T follicular helper cell (primary cell): ENCODE measurements at regions not wholly inside any gene's neighbourhood (a gene's known extent, or its start where the extent isn't known, plus 50 kb on each side); places are given as distances from the start of the nearest gene placed in this dataset.
"Not testable (repeated sequence)": the region's sequence is repeated elsewhere in the genome, so short reads cannot be mapped to it uniquely, and the experiment has no call there.

Source experiments
- DNase-seq: peaks from one replicate; pipeline ENCODE4 v3.0.0-alpha.2; 2020; ENCODE audit warnings: low read depth

- no peak for DNase-seq
Observed at GRCh38 chr13:70284371-70284770, 176.1 kb upstream of the KLHL1 start.

DNA sequence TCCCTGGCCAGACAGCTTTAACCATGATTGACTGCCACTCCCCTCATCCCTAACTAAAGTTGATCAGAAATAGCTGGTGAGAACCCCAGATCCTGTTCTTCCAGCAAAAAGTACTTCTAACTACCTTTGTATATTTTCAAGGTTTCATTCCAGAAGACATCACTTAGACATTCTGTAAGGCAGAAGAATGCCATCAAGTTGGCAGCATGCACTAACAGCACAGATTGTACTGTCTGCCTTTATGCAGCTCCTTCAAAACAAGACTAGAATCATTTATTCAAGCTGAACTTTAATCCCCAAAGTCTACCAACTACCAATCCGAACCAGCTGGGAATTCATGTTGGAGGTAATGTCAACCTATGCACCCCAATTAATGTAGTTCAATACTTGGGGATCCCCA is 167.6 kb upstream of the KLHL1 start:
- DNase-seq: no peak

DNA sequence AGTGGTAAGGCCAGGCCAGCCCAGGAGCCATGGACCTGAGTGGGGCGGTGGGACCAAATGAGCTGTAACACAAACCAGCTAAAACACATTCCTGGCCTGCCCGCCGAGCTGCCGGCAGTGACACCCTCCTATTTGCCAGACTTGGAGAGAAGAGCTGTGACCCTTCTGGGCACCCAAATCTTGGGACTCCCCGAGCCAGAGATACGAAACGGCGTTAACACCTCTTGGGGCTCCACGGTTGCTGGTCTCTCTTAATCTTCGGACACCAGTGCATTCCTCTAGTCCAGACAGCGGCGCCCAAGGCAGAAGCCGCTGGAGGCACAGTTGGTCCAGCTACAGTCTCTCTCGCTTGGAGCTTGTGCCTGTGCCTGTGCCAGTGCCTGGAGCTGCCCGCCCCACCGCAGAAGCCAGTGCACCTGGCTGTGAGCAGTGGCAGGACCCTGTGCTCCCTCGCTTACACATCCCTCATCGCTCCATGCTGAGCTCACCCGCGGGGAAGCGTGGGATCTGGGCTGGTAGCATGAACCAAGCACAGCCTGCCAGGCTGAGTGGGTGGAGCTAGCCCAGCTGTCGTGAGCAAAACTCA is 147.2 kb upstream of the KLHL1 start:
- no peak for DNase-seq

DNA sequence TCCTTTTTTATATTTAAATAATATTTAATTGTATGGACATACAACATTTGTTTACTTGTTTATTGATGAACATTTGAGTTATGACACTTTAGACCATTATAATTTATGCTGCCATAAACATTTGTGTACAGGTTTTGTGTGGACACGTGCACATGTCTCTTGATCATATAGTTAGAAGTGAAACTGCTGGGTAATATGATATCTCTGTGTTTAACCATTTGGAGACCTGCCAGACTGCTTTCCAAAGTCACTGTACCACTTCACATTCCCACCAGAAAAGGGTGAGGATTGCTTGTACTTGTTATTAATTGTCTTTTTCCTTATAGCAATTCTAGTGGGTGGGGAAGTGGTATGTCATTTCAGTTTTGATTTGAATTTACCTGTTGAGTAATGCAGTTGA is 145.6 kb upstream of the KLHL1 start:
- no peak for DNase-seq

GRCh38 chr13:70253411-70253810 is 145.2 kb upstream of the KLHL1 start:
- no peak for DNase-seq

DNA sequence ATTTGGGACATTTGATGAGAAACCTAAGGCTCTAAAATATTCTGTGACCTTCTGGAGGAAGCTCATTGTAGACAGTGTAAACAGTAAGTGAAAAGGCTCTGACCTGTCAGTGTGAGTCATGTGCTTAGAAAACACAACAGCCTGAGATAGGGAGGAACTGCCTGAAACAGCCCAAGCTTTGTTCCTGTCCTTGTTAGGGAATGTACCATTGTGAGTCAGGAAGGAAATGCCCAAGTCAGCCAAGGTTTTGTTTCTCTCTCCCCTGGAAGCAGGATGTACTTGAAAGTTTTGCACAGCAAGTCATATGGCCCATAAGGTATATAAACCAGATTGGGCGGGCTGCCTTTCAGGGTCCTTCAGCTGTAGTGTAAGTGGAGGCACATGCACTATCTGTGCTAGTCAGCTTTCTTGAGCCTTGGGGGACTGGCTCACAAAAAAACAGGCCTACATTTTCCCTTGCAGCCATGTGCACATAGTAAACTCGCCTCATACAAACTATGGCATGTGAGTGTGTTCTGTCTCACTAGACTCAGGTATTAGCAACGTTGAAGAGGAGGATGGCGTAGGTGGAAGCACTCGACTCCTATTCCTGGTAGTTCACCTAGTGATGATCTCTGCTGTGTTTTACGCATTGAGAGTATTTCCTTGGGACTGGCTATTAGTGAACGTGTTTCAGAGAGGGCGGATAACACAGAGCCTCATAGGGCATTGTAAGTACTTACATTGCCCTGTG is 141.2 kb upstream of the KLHL1 start:
- no peak for DNase-seq

DNA sequence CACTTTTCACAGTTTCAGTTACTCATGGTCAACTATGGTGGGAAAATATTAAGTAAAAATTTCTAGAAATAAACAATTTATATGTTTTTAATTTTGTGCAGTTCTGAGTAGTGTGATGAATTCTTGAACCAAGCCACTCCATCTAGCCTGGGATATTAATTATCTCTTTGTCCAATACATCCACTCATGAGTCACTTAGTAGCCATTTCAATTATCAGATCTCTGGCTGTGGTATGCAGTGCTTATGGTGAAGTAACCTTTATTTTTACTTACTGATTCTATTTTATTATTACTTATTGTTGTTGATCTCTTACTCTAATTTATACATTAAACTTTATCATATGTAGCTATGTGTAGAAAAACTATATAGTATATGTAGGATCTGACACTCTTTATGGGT is 128.9 kb upstream of the KLHL1 start:
- no peak for DNase-seq

DNA sequence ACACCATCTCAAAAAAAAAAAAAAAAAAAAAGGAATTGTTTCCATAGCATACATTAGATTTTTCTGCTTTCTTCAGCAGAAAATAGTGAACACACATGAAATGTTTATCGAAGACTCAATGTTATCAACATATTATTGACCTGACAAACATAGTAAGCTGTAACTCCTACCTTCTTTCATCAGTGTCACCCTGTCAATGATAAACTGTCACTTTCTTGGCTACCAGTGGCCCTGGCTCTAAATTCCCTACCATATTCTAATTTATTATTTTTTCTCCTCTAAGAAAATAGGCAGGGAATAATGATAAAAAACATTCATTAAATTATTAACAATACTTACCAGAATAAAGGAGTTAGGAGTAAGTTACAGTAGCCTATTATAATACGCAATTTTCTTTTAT is 127.3 kb upstream of the KLHL1 start:
- no peak for DNase-seq

GRCh38 chr13:70223911-70224310 is 115.7 kb upstream of the KLHL1 start:
- DNase-seq: no peak

GRCh38 chr13:70222926-70223325 is 114.7 kb upstream of the KLHL1 start:
- no peak for DNase-seq

DNA sequence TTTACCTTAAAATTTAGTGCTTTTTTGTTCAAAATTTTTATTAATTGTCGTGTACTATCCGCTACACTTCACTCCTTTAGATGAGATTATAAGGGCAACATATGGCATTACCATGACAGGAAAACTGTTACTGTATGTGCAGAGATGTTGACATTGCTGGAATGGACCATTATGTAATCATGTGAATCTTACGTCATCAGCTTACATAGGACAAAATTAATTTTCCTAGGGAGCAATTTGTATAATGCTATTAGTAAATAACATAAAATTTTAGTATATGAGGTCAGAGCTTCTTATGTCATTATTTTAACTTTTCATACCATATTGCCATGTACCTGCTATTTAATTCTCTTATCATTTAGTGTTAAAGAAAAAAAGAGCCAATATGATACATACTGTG is 110.4 kb upstream of the KLHL1 start:
- no peak for DNase-seq

GRCh38 chr13:70208968-70209367 is 100.7 kb upstream of the KLHL1 start:
- not testable (repeated sequence) for DNase-seq

DNA sequence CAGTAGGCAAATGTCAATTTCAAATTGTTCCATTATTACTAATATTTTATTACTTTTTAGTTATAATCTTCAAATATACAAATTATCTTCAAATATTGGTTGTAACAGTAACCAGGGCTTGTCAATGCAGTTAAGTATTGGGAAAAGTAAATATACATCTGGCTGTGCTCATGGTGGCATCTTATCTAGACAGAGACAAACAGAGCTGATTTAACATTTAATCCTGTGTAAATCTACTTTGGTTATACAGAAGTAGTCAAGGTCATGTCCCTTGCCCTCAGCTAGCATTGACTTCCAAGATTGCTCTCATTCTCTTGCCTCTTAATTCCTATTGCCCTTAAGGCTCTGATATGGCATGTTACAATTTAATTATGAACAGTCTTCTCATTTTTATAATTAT is 98.4 kb upstream of the KLHL1 start:
- no peak for DNase-seq

GRCh38 chr13:70203661-70204229 is 95.5 kb upstream of the KLHL1 start:
- DNase-seq: no peak

- no peak for DNase-seq
Observed at GRCh38 chr13:70191034-70191433, 82.8 kb upstream of the KLHL1 start.

DNA sequence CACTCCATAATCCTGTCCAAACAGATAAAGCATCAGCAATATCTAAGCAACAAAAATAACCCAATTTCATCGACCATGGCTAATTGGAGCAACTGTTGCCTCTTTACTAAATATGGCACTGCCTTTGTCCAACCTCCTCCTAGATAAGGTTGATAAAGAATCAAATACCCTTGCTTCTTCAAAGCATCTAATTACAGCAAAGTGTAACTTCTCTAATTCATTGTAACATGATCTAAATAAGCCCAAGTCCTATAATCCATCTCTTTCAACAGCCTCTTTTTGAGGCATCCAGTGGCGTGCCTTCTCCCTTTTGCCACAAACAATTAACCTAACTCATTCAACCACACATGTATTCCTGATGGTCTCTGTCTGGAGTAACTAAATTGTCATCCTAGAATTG is 81.7 kb upstream of the KLHL1 start:
- DNase-seq: no peak

GRCh38 chr13:70188567-70188966 is 80.3 kb upstream of the KLHL1 start:
- DNase-seq: no peak

DNA sequence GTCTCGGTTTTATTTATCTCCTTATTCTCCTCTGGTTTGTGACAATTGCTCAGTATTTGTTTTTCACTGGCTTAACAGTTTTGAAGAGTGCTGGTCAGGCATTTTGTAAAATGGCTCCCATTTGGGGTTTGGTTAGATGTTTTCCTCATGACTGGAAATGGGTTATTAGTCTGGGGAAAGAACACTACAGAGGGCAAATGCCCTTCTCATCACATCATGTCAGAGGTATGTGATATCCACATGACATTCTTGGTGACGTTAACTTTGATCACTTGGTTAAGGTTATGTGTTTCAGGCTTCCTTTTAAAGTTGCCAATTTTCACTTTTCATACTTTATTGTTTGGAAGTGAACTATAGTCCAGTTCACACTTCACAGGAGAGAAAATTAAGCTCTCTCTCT is 74.8 kb upstream of the KLHL1 start:
- DNase-seq: no peak
